Panc1 (cell line): ENCODE measurements at regions not wholly inside any gene's neighbourhood (a gene's known extent, or its start where the extent isn't known, plus 50 kb on each side); places are given as distances from the start of the nearest gene placed in this dataset.

Experiments
- POLR2AphosphoS5 ChIP-seq: IDR thresholded peaks from 2 replicates; pipeline ENCODE4 v1.6.1; 2012; ENCODE audit warnings: mild to moderate bottlenecking, low read depth, low read length, moderate library complexity
- TF ChIP-seq, protein P1 (sequence below): fragments of 450-650 bp; IDR thresholded peaks from 2 replicates; pipeline ENCODE4 v1.5.1; 2017; ENCODE audit warnings: mild to moderate bottlenecking
- TF ChIP-seq, protein P2 (sequence below), 2 experiments: IDR thresholded peaks; 2 replicates each; pipeline ENCODE4 v1.6.1; 2011 to 2012; ENCODE audit warnings: low read depth in 2 of 2, control low read depth in 1 of 2, low read length in 1 of 2, mild to moderate bottlenecking in 1 of 2, moderate library complexity in 1 of 2; ENCODE audit not compliant: insufficient read depth in 1 of 2

GRCh38 chr10:89153116-89153515 is 54.0 kb downstream of the CH25H start:
- TF ChIP-seq, protein P1, sequence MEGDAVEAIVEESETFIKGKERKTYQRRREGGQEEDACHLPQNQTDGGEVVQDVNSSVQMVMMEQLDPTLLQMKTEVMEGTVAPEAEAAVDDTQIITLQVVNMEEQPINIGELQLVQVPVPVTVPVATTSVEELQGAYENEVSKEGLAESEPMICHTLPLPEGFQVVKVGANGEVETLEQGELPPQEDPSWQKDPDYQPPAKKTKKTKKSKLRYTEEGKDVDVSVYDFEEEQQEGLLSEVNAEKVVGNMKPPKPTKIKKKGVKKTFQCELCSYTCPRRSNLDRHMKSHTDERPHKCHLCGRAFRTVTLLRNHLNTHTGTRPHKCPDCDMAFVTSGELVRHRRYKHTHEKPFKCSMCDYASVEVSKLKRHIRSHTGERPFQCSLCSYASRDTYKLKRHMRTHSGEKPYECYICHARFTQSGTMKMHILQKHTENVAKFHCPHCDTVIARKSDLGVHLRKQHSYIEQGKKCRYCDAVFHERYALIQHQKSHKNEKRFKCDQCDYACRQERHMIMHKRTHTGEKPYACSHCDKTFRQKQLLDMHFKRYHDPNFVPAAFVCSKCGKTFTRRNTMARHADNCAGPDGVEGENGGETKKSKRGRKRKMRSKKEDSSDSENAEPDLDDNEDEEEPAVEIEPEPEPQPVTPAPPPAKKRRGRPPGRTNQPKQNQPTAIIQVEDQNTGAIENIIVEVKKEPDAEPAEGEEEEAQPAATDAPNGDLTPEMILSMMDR: no peak
- TF ChIP-seq POLR2AphosphoS5: no peak
- TF ChIP-seq, protein P2, sequence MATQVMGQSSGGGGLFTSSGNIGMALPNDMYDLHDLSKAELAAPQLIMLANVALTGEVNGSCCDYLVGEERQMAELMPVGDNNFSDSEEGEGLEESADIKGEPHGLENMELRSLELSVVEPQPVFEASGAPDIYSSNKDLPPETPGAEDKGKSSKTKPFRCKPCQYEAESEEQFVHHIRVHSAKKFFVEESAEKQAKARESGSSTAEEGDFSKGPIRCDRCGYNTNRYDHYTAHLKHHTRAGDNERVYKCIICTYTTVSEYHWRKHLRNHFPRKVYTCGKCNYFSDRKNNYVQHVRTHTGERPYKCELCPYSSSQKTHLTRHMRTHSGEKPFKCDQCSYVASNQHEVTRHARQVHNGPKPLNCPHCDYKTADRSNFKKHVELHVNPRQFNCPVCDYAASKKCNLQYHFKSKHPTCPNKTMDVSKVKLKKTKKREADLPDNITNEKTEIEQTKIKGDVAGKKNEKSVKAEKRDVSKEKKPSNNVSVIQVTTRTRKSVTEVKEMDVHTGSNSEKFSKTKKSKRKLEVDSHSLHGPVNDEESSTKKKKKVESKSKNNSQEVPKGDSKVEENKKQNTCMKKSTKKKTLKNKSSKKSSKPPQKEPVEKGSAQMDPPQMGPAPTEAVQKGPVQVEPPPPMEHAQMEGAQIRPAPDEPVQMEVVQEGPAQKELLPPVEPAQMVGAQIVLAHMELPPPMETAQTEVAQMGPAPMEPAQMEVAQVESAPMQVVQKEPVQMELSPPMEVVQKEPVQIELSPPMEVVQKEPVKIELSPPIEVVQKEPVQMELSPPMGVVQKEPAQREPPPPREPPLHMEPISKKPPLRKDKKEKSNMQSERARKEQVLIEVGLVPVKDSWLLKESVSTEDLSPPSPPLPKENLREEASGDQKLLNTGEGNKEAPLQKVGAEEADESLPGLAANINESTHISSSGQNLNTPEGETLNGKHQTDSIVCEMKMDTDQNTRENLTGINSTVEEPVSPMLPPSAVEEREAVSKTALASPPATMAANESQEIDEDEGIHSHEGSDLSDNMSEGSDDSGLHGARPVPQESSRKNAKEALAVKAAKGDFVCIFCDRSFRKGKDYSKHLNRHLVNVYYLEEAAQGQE (IDR thresholded peaks at IDR 0.05; ENCODE audit: insufficient read depth in 1 of 2, low read depth in 2 of 2, low read length in 1 of 2): no peak
